SJCRH30 (cell line): ENCODE measurements at regions not wholly inside any gene's neighbourhood (a gene's known extent, or its start where the extent isn't known, plus 50 kb on each side); places are given as distances from the start of the nearest gene placed in this dataset.

ENCODE experiments used
- DNase-seq, 2 experiments: peaks; one replicate each; pipeline ENCODE4 v3.0.0-alpha.2; 2015 to 2020
- H3K27ac ChIP-seq: fragments of 250-450 bp; sonication (Bioruptor Pico); 2 replicates; pipeline ENCODE4 v1.5.1; 2020; ENCODE audit warnings: mild to moderate bottlenecking, moderate library complexity
- H3K27me3 ChIP-seq: fragments of 250-450 bp; sonication (Bioruptor Pico); 2 replicates; pipeline ENCODE4 v1.5.1; 2020; ENCODE audit warnings: mild to moderate bottlenecking, moderate library complexity
- H3K36me3 ChIP-seq: fragments of 250-450 bp; sonication (Bioruptor Pico); 2 replicates; pipeline ENCODE4 v1.5.1; 2020; ENCODE audit warnings: mild to moderate bottlenecking, moderate library complexity
- H3K4me1 ChIP-seq: fragments of 250-450 bp; sonication (Bioruptor Pico); 2 replicates; pipeline ENCODE4 v1.5.1; 2020; ENCODE audit warnings: mild to moderate bottlenecking, moderate library complexity
- H3K4me3 ChIP-seq: fragments of 250-450 bp; sonication (Bioruptor Pico); 2 replicates; pipeline ENCODE4 v1.5.1; 2020; ENCODE audit warnings: mild to moderate bottlenecking, moderate library complexity
- H3K9me3 ChIP-seq: fragments of 250-450 bp; sonication (Bioruptor Pico); replicated peaks from 2 replicates; pipeline ENCODE4 v1.5.1; 2020; ENCODE audit warnings: mild to moderate bottlenecking, moderate library complexity

DNA sequence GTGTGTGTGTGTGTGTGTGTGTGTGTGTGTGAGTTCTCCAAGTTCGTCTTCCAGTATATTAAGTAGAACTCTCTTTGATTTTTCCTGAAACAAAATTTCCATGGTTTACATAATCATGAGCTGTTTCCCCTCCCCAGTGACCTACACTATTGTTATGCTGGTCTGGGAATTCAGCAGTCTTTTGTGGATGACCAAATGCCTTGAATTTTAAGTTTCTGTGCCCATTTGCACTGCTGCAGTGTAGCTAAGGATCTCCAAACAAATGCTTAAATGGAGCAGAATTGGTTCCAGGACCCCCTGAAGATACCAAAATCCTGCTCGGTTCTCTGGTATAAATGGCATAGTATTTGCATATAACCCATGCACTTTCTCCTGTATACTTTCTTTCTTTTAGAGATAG is 77.2 kb upstream of the SLC34A2 start:
- no peaks in the 10 kb centered on the region for H3K36me3 ChIP-seq
- H3K27me3 ChIP-seq = no peaks in the 10 kb centered on the region
- no peaks in the 10 kb centered on the region for H3K4me1 ChIP-seq
- H3K27ac ChIP-seq = no peak overlapping the region
- H3K4me3 ChIP-seq = no peak overlapping the region
- H3K9me3 ChIP-seq = no peaks in the 10 kb centered on the region
- no peak for DNase-seq

DNA sequence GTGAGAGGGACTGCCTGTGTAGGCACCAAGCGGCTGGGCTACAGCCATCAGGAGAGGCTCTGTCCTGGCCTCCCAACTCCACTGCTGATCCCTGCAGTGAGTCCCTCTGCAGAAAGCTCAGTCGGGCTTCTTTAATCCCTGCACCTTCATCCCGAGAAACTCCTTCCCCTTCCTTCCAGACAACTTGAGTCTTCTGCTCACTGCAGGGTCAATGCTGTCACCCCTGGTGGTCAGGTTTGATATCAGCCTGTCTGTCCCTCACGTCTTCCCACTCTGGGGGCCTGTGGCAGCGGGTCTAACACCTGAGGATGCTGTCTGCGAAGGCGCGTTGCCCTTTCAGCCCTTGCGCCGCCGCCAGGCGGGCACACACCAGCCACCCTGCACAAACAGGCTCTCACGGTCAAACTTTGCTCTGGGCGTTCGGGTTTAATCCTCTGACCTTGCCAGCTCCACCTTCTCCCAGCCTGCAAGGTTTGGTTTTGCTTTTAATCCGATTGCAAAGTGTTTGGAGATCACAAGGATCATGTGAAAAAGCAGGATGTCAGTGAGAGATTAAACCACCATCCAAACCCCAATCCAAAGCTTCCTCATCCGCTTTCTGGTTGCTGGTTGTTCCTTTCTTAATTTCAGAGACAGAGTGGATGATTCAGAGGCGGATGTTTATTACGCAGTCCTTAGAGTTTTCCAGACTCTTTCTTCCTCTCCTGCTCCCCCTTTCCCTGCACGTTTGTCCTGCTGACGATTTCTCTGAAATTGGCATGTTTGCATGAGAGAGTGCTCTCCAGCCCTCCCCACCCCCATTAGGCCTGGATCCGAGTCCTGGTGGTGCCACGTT is 74.8 kb upstream of the SLC34A2 start:
- Histone ChIP-seq H3K4me3 (no peak overlapping the region), H3K27me3 (no peaks in the 10 kb centered on the region), H3K27ac (no peak overlapping the region), H3K4me1 (no peaks in the 10 kb centered on the region), H3K9me3 (no peaks in the 10 kb centered on the region), H3K36me3 (no peaks in the 10 kb centered on the region)
- DNase-seq = no peak

DNA sequence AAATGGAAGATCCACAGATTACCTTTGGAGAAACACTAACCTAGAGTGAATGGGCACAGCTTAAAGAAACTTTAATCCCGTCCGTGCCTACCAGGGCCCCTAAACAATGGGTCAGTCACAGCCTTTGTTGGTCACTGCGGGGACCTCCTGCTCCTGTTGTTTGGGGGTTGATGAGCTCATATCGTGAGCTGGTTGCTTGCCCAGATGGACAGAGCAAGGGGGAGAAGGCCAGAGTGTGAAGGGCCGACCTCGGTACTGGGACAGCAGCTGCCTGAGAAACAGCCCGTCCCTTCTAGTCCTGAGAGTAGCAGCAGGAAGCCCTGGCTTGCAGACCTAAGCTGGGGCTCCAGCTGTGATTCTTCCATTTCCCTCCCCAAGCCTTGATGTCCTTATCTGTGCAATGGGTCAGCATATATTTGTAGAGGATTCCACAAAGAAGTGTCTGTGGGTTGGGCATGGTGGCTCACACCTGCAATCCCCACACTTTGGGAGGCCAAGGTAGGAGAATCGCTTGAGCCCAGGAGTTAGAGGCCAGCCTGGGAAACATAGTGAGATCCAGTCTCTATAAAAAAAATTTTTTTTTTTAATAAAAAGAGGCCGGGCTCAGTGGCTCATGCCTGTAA is 69.6 kb upstream of the SLC34A2 start:
- Histone ChIP-seq H3K4me1 (peaks cover 9% of the 10 kb centered on the region), H3K27ac (no peak overlapping the region)

GRCh38 chr4:25588206-25588605 is 67.4 kb upstream of the SLC34A2 start:
- no peaks in the 10 kb centered on the region for H3K9me3 ChIP-seq
- H3K4me3 ChIP-seq = no peak overlapping the region
- no peak for DNase-seq
- H3K27me3 ChIP-seq = no peaks in the 10 kb centered on the region
- peak overlapping the region; percentile 60; the same call in 1 of the 2 replicates for H3K27ac ChIP-seq
- peaks cover 9% of the 10 kb centered on the region for H3K4me1 ChIP-seq
- no peaks in the 10 kb centered on the region for H3K36me3 ChIP-seq

More for the DNA sequence above, 69.6 kb upstream of the SLC34A2 start:
- H3K4me3 ChIP-seq = no peak overlapping the region
- DNase-seq = no peak
- no peaks in the 10 kb centered on the region for H3K36me3 ChIP-seq
- H3K9me3 ChIP-seq = no peaks in the 10 kb centered on the region
- H3K27me3 ChIP-seq = no peaks in the 10 kb centered on the region

GRCh38 chr4:25590171-25590570 is 65.5 kb upstream of the SLC34A2 start:
- Histone ChIP-seq H3K27me3 (no peaks in the 10 kb centered on the region), H3K36me3 (no peaks in the 10 kb centered on the region), H3K9me3 (no peaks in the 10 kb centered on the region), H3K27ac (no peak overlapping the region), H3K4me1 (peaks cover 9% of the 10 kb centered on the region), H3K4me3 (no peak overlapping the region)
- DNase-seq = no peak

DNA sequence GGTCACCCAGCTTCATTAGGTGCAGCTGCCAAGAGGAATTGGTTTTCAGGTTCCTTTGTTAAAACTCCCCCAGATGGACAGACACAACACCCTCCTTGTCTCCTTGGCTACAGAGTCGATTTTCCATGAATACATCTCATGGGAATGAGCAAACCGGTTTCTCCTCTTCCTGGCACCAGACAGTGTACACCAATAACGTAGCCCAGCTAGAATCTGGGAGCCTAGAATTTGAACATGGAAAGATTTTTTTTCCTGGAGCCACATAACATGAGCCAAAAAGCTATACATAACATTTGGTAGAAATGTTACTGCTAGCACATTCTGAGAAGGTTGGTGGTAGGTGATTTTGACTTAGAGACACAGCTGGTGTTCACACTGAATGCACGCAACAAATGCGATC is 62.9 kb upstream of the SLC34A2 start:
- H3K36me3 ChIP-seq = no peaks in the 10 kb centered on the region
- peaks cover under 1% of the 10 kb centered on the region; the same call in 1 of the 2 replicates for H3K4me1 ChIP-seq
- no peak overlapping the region for H3K4me3 ChIP-seq
- no peaks in the 10 kb centered on the region for H3K27me3 ChIP-seq
- no peak overlapping the region for H3K27ac ChIP-seq
- H3K9me3 ChIP-seq = peaks cover 6% of the 10 kb centered on the region; the same call in 1 of the 2 replicates
- DNase-seq = no peak
